HepG2 (cell line): ENCODE measurements at regions not wholly inside any gene's neighbourhood (a gene's known extent, or its start where the extent isn't known, plus 50 kb on each side); places are given as distances from the start of the nearest gene placed in this dataset.

Experiments used
- ATAC-seq: fragments of 200-7000 bp; cut with Tn5 transposase; 3 replicates; pipeline ENCODE4 v1.9.1; 2020; ENCODE audit warnings: mild to moderate bottlenecking, moderate library complexity
- BruUV-seq: library from RNA; stranded (reverse); fragments of 400-500 nt; replicated peaks from 2 replicates; lab custom pipeline; 2021; lab: Mats Ljungman, UMichigan
- CTCF ChIA-PET: fragments of 300-600 bp; formaldehyde crosslinking; extraction: SDS; loops from one replicate; lab custom pipeline; 2021; ENCODE audit warnings: low total read pairs, inconsistent platforms, low intra/inter-chr PET ratio; lab: Yijun Ruan, JAX
- POLR2A ChIA-PET: fragments of 350-600 bp; sonication (Branson Sonifier 250); formaldehyde crosslinking; loops from one replicate; lab custom pipeline; 2020; ENCODE audit warnings: antibody characterized with exemption, inconsistent platforms; lab: Yijun Ruan, JAX
- DNase-seq: peaks from one replicate; pipeline ENCODE4 v3.0.0-alpha.2; 2015; ENCODE audit warnings: low spot score
- FAIRE-seq: peaks from 3 replicates; lab custom pipeline; 2011; peaks lifted over from hg19 to GRCh38; lab: Jason Lieb, UNC
- H2AFZ ChIP-seq: one replicate; pipeline ENCODE4 v1.6.1; 2011; ENCODE audit warnings: low read length, inconsistent platforms
- H3K27ac ChIP-seq: fragments of 300-600 bp; 3 replicates; pipeline ENCODE4 v1.8.0; 2011; ENCODE audit warnings: mixed run types, mild to moderate bottlenecking, mixed read lengths, low read length, inconsistent platforms; ENCODE audit not compliant: insufficient read depth; ENCODE audit errors: extremely low read length
- H3K27me3 ChIP-seq, 2 experiments: fragments of 200-600 bp in 1 of 2; 2 replicates in 1 of 2; 3 replicates in 1 of 2; pipeline versions ENCODE4 v1.6.0 to v1.8.0; 2011; ENCODE audit warnings: low read length in 2 of 2, mild to moderate bottlenecking in 2 of 2, moderate library complexity in 2 of 2, inconsistent platforms in 1 of 2; ENCODE audit not compliant: insufficient read depth in 2 of 2, control insufficient read depth in 1 of 2
- H3K36me3 ChIP-seq, 2 experiments: fragments of 200-600 bp in 1 of 2; replicated peaks in 1 of 2; 2 replicates in 1 of 2; 3 replicates in 1 of 2; pipeline versions ENCODE4 v1.5.1 to v1.8.0; 2011; ENCODE audit warnings: low read length in 2 of 2, inconsistent platforms in 1 of 2; ENCODE audit not compliant: insufficient read depth in 2 of 2, control insufficient read depth in 1 of 2
- H3K4me1 ChIP-seq: 2 replicates; pipeline ENCODE4 v1.5.1; 2012; ENCODE audit warnings: low read length, inconsistent platforms; ENCODE audit not compliant: insufficient read depth
- H3K4me2 ChIP-seq: 2 replicates; pipeline ENCODE4 v1.6.0; 2011; ENCODE audit warnings: low read depth, low read length, inconsistent platforms
- H3K4me3 ChIP-seq, 3 experiments: fragments of 200-600 bp in 1 of 3; sonication (generic), shearing (Covaris generic) in 1 of 3; replicated peaks in 1 of 3; 2 replicates each; pipeline ENCODE4 v1.5.1; 2011 to 2016; ENCODE audit warnings: low read length in 3 of 3, inconsistent platforms in 2 of 3, low read depth in 2 of 3, mild to moderate bottlenecking in 2 of 3, control low read depth in 1 of 3, mixed read lengths in 1 of 3; ENCODE audit not compliant: insufficient read depth in 1 of 3
- H3K79me2 ChIP-seq: one replicate; pipeline ENCODE4 v1.6.1; 2011; ENCODE audit warnings: low read length, inconsistent platforms; ENCODE audit not compliant: insufficient read depth
- H3K9ac ChIP-seq: 2 replicates; pipeline ENCODE4 v1.6.0; 2011; ENCODE audit warnings: mild to moderate bottlenecking, low read depth, low read length, inconsistent platforms; ENCODE audit not compliant: insufficient read depth
- H3K9me3 ChIP-seq: 2 replicates; pipeline ENCODE4 v1.5.1; 2012; ENCODE audit warnings: mild to moderate bottlenecking, low read length
- H4K20me1 ChIP-seq: 2 replicates; pipeline ENCODE4 v1.6.0; 2011; ENCODE audit warnings: inconsistent platforms, mild to moderate bottlenecking, low read length, moderate library complexity; ENCODE audit not compliant: insufficient read depth
- ZNF329 ChIP-seq: sonication (generic); formaldehyde crosslinking; IDR thresholded peaks from 2 replicates; pipeline ENCODE4 v1.9.0; 2021; ENCODE audit warnings: low read depth, mild to moderate bottlenecking, missing genetic modification reagents
- WGBS: methylation state at CpG from one replicate; pipeline ENCODE4 v1.1.6; 2017; ENCODE audit warnings: low lambda C conversion rate; 5-methylcytosine and 5-hydroxymethylcytosine counted together
- in situ Hi-C: cut with HindIII; loops from 2 replicates; pipeline ENCODE4 v1.10.0; 2017; ENCODE audit warnings: low pct_unique_long_range_greater_than_20kb; ENCODE audit not compliant: extremely low pct_ligation_motif_present
- intact Hi-C: fragments of 100-400 bp; cut with micrococcal nuclease; formaldehyde crosslinking; loops from one replicate; pipeline ENCODE4 v1.10.0; 2022; ENCODE audit not compliant: unreplicated experiment
- TF ChIP-seq, protein P1 (sequence below): fragments of 450-650 bp; IDR thresholded peaks from 2 replicates; pipeline ENCODE4 v1.6.1; 2016
- TF ChIP-seq, protein P2 (sequence below): sonication (generic); formaldehyde crosslinking; IDR thresholded peaks from 2 replicates; pipeline ENCODE4 v1.5.1; 2020; ENCODE audit warnings: mild to moderate bottlenecking, missing genetic modification reagents, moderate library complexity

DNA sequence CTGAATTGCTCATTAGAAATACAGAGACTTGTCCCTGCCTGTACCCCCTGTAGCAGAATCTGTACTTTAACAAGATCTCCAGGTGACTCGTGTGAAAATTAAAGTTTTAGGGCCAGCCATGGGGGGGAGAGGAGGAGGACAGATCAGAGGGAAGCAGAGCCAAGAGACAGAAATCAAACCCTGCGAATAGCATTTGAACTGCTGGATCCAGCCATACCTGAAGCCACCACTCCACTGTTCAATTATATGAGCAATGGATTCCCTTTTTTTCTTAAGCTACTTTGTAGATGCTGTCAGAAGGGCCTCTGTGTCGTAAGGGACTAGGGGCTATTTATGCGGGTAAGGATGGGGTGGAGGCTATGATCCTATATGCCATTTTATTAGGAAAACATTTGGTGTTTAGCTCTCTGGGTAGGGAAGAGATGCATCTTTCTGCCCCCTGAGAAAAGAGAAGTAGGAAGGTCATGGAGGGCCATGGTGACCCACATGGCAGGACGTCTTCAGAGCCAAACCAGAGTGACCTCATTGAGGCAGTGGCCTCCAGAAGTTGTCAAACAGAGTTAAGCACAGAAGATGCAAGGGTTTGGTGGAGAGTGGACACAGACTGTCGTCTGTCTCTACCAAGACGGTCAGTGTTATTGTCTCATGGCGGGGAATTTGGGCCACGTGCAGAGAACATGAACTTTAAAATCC, 203.9 kb downstream of the PHETA1 start:
- no peak for ATAC-seq
- CTCF ChIA-PET, result no interaction called here
- 25% methylated on average over 9 of the region's 9 CpGs for WGBS
- Histone ChIP-seq H3K4me3 (no peak overlapping the region), H2AFZ (no peak overlapping the region), H3K4me1 (no peaks in the 10 kb centered on the region), H3K27me3 (peaks cover 4 to 22% of the 10 kb centered on the region in 2 experiments; a peak in 4 of 5 replicates), H4K20me1 (0 out of 2 replicates have a peak, but pooled peaks cover 2% of the 10 kb centered on the region), H3K27ac (no peak overlapping the region), H3K4me2 (no peak overlapping the region), H3K36me3 (no peaks in the 10 kb centered on the region), H3K79me2 (no peaks in the 10 kb centered on the region)
- POLR2A ChIA-PET, result no interaction called here
- no TSS peak for BruUV-seq
- in situ Hi-C loops (no loop called here), intact Hi-C loops (no loop called here)
- peak; percentile 94 for TF ChIP-seq ZNF329 (CRISPR knock-in tag)
- TF ChIP-seq, protein P1, sequence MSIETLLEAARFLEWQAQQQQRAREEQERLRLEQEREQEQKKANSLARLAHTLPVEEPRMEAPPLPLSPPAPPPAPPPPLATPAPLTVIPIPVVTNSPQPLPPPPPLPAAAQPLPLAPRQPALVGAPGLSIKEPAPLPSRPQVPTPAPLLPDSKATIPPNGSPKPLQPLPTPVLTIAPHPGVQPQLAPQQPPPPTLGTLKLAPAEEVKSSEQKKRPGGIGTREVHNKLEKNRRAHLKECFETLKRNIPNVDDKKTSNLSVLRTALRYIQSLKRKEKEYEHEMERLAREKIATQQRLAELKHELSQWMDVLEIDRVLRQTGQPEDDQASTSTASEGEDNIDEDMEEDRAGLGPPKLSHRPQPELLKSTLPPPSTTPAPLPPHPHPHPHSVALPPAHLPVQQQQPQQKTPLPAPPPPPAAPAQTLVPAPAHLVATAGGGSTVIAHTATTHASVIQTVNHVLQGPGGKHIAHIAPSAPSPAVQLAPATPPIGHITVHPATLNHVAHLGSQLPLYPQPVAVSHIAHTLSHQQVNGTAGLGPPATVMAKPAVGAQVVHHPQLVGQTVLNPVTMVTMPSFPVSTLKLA, result peak; percentile 82
- TF ChIP-seq, protein P2, sequence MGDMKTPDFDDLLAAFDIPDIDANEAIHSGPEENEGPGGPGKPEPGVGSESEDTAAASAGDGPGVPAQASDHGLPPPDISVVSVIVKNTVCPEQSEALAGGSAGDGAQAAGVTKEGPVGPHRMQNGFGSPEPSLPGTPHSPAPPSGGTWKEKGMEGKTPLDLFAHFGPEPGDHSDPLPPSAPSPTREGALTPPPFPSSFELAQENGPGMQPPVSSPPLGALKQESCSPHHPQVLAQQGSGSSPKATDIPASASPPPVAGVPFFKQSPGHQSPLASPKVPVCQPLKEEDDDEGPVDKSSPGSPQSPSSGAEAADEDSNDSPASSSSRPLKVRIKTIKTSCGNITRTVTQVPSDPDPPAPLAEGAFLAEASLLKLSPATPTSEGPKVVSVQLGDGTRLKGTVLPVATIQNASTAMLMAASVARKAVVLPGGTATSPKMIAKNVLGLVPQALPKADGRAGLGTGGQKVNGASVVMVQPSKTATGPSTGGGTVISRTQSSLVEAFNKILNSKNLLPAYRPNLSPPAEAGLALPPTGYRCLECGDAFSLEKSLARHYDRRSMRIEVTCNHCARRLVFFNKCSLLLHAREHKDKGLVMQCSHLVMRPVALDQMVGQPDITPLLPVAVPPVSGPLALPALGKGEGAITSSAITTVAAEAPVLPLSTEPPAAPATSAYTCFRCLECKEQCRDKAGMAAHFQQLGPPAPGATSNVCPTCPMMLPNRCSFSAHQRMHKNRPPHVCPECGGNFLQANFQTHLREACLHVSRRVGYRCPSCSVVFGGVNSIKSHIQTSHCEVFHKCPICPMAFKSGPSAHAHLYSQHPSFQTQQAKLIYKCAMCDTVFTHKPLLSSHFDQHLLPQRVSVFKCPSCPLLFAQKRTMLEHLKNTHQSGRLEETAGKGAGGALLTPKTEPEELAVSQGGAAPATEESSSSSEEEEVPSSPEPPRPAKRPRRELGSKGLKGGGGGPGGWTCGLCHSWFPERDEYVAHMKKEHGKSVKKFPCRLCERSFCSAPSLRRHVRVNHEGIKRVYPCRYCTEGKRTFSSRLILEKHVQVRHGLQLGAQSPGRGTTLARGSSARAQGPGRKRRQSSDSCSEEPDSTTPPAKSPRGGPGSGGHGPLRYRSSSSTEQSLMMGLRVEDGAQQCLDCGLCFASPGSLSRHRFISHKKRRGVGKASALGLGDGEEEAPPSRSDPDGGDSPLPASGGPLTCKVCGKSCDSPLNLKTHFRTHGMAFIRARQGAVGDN (CRISPR knock-in tag), result no peak
- TF ChIP-seq, all 625 proteins: peak for 2
- FAIRE-seq, result no peak
- DNase-seq, result no peak
- Histone ChIP-seq H3K9ac (no peak overlapping the region), H3K9me3 (no peaks in the 10 kb centered on the region)
